ENCODE measurements at regions not wholly inside any gene's neighbourhood (a gene's known extent, or its start where the extent isn't known, plus 50 kb on each side); places are given as distances from the start of the nearest gene placed in this dataset.

DNA sequence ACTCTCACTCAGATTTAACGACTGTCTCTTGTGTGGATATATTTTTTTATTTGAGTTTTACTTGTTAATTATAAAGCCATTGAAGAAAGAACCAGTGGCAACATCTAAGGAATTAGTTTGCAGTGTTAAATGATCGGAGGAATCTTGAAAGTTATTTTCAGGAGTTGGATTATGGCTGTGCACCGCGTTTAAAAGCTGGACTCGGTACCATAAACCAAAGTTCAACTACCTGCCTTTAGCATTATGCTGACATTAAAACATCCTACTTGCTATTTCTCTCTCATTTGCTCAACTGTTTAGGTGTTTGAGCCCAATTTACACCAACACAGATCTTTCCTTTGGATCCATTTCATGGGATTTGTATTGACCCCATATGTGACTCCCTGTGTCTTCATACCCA, 289.4 kb upstream of the SASH1 start:
- peaks cover 1% of the 10 kb centered on the region for H3K36me3 Mint-ChIP-seq (ENCODE audit: unreplicated experiment)
- TF ChIP-seq CTCF (IDR thresholded peaks at IDR 0.05) = no peak
- H3K4me1 Mint-ChIP-seq (ENCODE audit: unreplicated experiment) = no peaks in the 10 kb centered on the region
- H3K27me3 Mint-ChIP-seq (ENCODE audit: unreplicated experiment) = no peaks in the 10 kb centered on the region
- H3K4me3 Mint-ChIP-seq (ENCODE audit: unreplicated experiment) = no peak overlapping the region
- no peak for DNase-seq (ENCODE audit: extremely low spot score, unreplicated experiment)
- no peak overlapping the region for H3K27ac Mint-ChIP-seq (ENCODE audit: unreplicated experiment)
- peaks cover 12% of the 10 kb centered on the region for H3K9me3 Mint-ChIP-seq (ENCODE audit: unreplicated experiment)

GRCh38 chr6:148053796-148054195, 288.8 kb upstream of the SASH1 start:
- no peak for TF ChIP-seq CTCF (IDR thresholded peaks at IDR 0.05)
- Mint-ChIP-seq H3K27ac (ENCODE audit: unreplicated experiment) (no peak overlapping the region), H3K4me1 (ENCODE audit: unreplicated experiment) (no peaks in the 10 kb centered on the region), H3K9me3 (ENCODE audit: unreplicated experiment) (peaks cover 11% of the 10 kb centered on the region), H3K27me3 (ENCODE audit: unreplicated experiment) (no peaks in the 10 kb centered on the region), H3K36me3 (ENCODE audit: unreplicated experiment) (peaks cover 1% of the 10 kb centered on the region), H3K4me3 (ENCODE audit: unreplicated experiment) (no peak overlapping the region)
- no peak for DNase-seq (ENCODE audit: extremely low spot score, unreplicated experiment)

DNA sequence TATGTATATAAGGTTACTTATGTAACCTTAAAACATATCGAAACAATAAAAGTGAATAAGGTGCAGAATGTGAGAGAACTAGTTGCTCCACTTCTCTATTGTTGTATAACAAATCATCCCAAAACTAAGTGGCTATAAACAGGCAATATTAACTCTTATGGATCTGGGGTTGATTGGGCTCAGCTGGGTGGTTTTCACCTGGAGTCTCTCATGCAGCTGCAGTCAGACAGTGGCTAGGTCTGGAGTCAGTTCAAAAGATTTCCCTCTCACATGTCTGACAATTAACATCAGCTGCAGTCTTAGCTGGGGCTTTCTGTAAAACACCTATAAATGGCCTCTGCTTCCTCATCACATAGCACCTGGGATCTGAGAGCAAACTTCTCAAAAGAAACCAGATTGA, 288.4 kb upstream of the SASH1 start:
- peaks cover 1% of the 10 kb centered on the region for H3K36me3 Mint-ChIP-seq (ENCODE audit: unreplicated experiment)
- H3K9me3 Mint-ChIP-seq (ENCODE audit: unreplicated experiment) = peaks cover 16% of the 10 kb centered on the region
- no peak for TF ChIP-seq CTCF (IDR thresholded peaks at IDR 0.05)
- H3K4me3 Mint-ChIP-seq (ENCODE audit: unreplicated experiment) = no peak overlapping the region
- DNase-seq (ENCODE audit: extremely low spot score, unreplicated experiment) = no peak
- no peaks in the 10 kb centered on the region for H3K27me3 Mint-ChIP-seq (ENCODE audit: unreplicated experiment)
- H3K4me1 Mint-ChIP-seq (ENCODE audit: unreplicated experiment) = no peaks in the 10 kb centered on the region
- H3K27ac Mint-ChIP-seq (ENCODE audit: unreplicated experiment) = no peak overlapping the region

GRCh38 chr6:148055419-148055818, 287.2 kb upstream of the SASH1 start:
- H3K27ac Mint-ChIP-seq (ENCODE audit: unreplicated experiment) = no peak overlapping the region
- peaks cover under 1% of the 10 kb centered on the region for H3K36me3 Mint-ChIP-seq (ENCODE audit: unreplicated experiment)
- no peak for TF ChIP-seq CTCF (IDR thresholded peaks at IDR 0.05)
- peaks cover 21% of the 10 kb centered on the region for H3K9me3 Mint-ChIP-seq (ENCODE audit: unreplicated experiment)
- DNase-seq (ENCODE audit: extremely low spot score, unreplicated experiment) = no peak
- no peaks in the 10 kb centered on the region for H3K4me1 Mint-ChIP-seq (ENCODE audit: unreplicated experiment)
- H3K27me3 Mint-ChIP-seq (ENCODE audit: unreplicated experiment) = no peaks in the 10 kb centered on the region
- no peak overlapping the region for H3K4me3 Mint-ChIP-seq (ENCODE audit: unreplicated experiment)

- peaks cover 6% of the 10 kb centered on the region for H3K36me3 Mint-ChIP-seq (ENCODE audit: unreplicated experiment)
- no peak for DNase-seq (ENCODE audit: extremely low spot score, unreplicated experiment)
- no peaks in the 10 kb centered on the region for H3K27me3 Mint-ChIP-seq (ENCODE audit: unreplicated experiment)
- no peak overlapping the region for H3K27ac Mint-ChIP-seq (ENCODE audit: unreplicated experiment)
- H3K9me3 Mint-ChIP-seq (ENCODE audit: unreplicated experiment) = peaks cover 31% of the 10 kb centered on the region
- TF ChIP-seq CTCF (IDR thresholded peaks at IDR 0.05) = no peak
- no peak overlapping the region for H3K4me3 Mint-ChIP-seq (ENCODE audit: unreplicated experiment)
- no peaks in the 10 kb centered on the region for H3K4me1 Mint-ChIP-seq (ENCODE audit: unreplicated experiment)
Measured at GRCh38 chr6:148059869-148060268, 282.8 kb upstream of the SASH1 start.

All from osteocyte (in vitro differentiated cells).